Astrocyte (in vitro differentiated cells and primary cell): ENCODE measurements at regions not wholly inside any gene's neighbourhood (a gene's known extent, or its start where the extent isn't known, plus 50 kb on each side); places are given as distances from the start of the nearest gene placed in this dataset.

Experiments used
- DNase-seq: peaks from one replicate; pipeline ENCODE4 v3.0.0-alpha.2; 2010; ENCODE audit warnings: low read depth
- FAIRE-seq: peaks from 2 replicates; lab custom pipeline; 2011; peaks lifted over from hg19 to GRCh38; lab: Jason Lieb, UNC
- H2AFZ ChIP-seq: 2 replicates; pipeline ENCODE4 v1.6.0; 2012; ENCODE audit warnings: low read depth, low read length, inconsistent platforms
- H3K27ac ChIP-seq: 2 replicates; pipeline ENCODE4 v1.5.1; 2011; ENCODE audit warnings: low read depth, low read length, inconsistent platforms
- H3K27me3 ChIP-seq: 2 replicates; pipeline ENCODE4 v1.6.0; 2011; ENCODE audit warnings: low read length, inconsistent platforms; ENCODE audit not compliant: insufficient read depth
- H3K36me3 ChIP-seq: 2 replicates; pipeline ENCODE4 v1.5.1; 2011; ENCODE audit warnings: low read length, inconsistent platforms; ENCODE audit not compliant: insufficient read depth
- H3K4me1 ChIP-seq: 2 replicates; pipeline ENCODE4 v1.5.1; 2011; ENCODE audit warnings: low read length, inconsistent platforms; ENCODE audit not compliant: insufficient read depth
- H3K4me2 ChIP-seq: 2 replicates; pipeline ENCODE4 v1.6.0; 2012; ENCODE audit warnings: low read length, inconsistent platforms
- H3K4me3 ChIP-seq: 2 replicates; pipeline ENCODE4 v1.5.1; 2011; ENCODE audit warnings: low read depth, mild to moderate bottlenecking, low read length, inconsistent platforms; ENCODE audit not compliant: insufficient read depth
- H3K79me2 ChIP-seq: 2 replicates; pipeline ENCODE4 v1.6.0; 2012; ENCODE audit warnings: mild to moderate bottlenecking, low read length, inconsistent platforms; ENCODE audit not compliant: insufficient read depth
- H3K9ac ChIP-seq: 2 replicates; pipeline ENCODE4 v1.6.0; 2012; ENCODE audit warnings: mild to moderate bottlenecking, low read length, inconsistent platforms
- H3K9me3 ChIP-seq: 2 replicates; pipeline ENCODE4 v1.5.1; 2012; ENCODE audit warnings: low read depth, mild to moderate bottlenecking, low read length, inconsistent platforms; ENCODE audit not compliant: insufficient read depth
- H4K20me1 ChIP-seq: 2 replicates; pipeline ENCODE4 v1.6.0; 2012; ENCODE audit warnings: low read length, inconsistent platforms; ENCODE audit not compliant: insufficient read depth
- H3K27ac Mint-ChIP-seq: one replicate; pipeline ENCODE4 v1.8.0; 2021; ENCODE audit warnings: mild to moderate bottlenecking, mixed read lengths; ENCODE audit not compliant: unreplicated experiment
- H3K27me3 Mint-ChIP-seq: one replicate; pipeline ENCODE4 v1.8.0; 2021; ENCODE audit warnings: low read depth, mixed read lengths; ENCODE audit not compliant: unreplicated experiment
- H3K36me3 Mint-ChIP-seq: one replicate; pipeline ENCODE4 v1.8.0; 2021; ENCODE audit warnings: low read depth, mixed read lengths; ENCODE audit not compliant: unreplicated experiment
- H3K4me1 Mint-ChIP-seq: one replicate; pipeline ENCODE4 v1.8.0; 2021; ENCODE audit warnings: low read depth, mixed read lengths; ENCODE audit not compliant: unreplicated experiment
- H3K4me3 Mint-ChIP-seq: one replicate; pipeline ENCODE4 v1.8.0; 2021; ENCODE audit warnings: mild to moderate bottlenecking, moderate library complexity, mixed read lengths; ENCODE audit not compliant: unreplicated experiment
- H3K9me3 Mint-ChIP-seq: one replicate; pipeline ENCODE4 v1.8.0; 2021; ENCODE audit warnings: mild to moderate bottlenecking, mixed read lengths; ENCODE audit not compliant: unreplicated experiment
- CTCF ChIP-seq: IDR thresholded peaks from 2 replicates; pipeline ENCODE4 v1.5.1; 2011; ENCODE audit warnings: low read depth, mild to moderate bottlenecking, inconsistent platforms, low read length, moderate library complexity; ENCODE audit not compliant: insufficient read depth
- EZH2 ChIP-seq: IDR thresholded peaks from 2 replicates; pipeline ENCODE4 v1.6.1; 2012; ENCODE audit warnings: mild to moderate bottlenecking, low read length, inconsistent platforms; ENCODE audit not compliant: insufficient read depth

DNA sequence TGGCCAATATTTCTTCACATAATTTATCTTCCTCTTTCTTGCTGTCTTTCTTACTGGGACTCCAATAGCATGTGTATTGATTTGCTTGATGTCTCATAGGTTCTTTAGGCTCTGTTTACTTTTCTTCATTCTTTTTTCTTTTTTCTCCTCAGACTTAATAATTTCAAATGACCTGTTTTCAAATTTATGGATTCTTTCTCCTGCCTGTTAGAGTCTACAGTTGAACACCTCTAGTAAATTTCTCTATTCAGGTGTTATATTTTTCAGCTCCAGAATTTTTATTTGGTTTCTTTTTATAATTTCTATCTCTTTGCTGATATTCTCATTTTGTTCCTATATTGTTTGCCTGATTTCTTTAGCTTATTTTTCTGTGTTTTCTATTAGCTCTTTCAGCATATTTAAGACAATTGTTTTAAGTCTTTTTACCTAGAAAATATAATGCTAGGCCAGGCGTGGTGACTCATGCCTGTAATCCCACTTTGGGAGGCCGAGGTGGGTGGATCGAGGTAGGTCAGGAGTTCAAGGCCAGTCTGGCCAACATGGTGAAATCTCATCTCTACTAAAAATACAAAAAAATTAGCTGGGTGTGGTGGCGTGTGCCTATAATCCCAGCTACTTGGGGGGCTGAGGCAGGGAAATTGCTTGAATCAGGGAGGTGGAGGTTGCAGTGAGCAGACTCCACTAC is 61.9 kb upstream of the TNS3 start:
- Histone ChIP-seq H3K27ac (no peak overlapping the region), H3K9me3 (no peaks in the 10 kb centered on the region), H3K4me1 (peaks cover 29% of the 10 kb centered on the region), H3K4me2 (no peak overlapping the region), H3K36me3 (no peaks in the 10 kb centered on the region), H2AFZ (no peak overlapping the region), H3K79me2 (no peaks in the 10 kb centered on the region), H3K9ac (no peak overlapping the region), H3K27me3 (no peaks in the 10 kb centered on the region), H3K4me3 (no peak overlapping the region), H4K20me1 (no peaks in the 10 kb centered on the region)
- TF ChIP-seq CTCF = no peak
- no peak for TF ChIP-seq EZH2
- Mint-ChIP-seq H3K9me3 (peaks cover 9% of the 10 kb centered on the region), H3K4me3 (no peak overlapping the region), H3K4me1 (peaks cover 5% of the 10 kb centered on the region), H3K27me3 (peaks cover 7% of the 10 kb centered on the region), H3K36me3 (no peaks in the 10 kb centered on the region), H3K27ac (no peak overlapping the region)
- FAIRE-seq = peak; percentile 13
- DNase-seq = no peak

DNA sequence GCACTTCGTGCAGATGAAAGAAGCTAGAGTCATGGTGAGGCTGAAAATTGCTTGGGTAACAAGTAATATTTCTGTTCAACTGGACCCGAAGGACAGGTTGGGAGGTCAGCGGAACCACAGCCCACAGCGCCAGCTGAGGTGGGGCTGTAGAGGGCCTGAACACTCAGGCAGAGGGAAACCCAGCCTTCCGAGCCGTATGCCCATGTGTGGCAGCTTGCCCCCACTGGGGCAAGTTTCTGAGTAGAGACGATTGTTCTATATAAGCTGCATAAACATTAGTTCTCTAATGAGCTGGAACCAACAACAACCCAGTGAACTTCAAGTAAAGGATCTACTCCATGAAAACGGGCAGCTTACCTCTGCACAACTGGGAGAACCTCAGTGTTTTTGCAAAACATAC is 58.4 kb upstream of the TNS3 start:
- Mint-ChIP-seq H3K4me1 (peaks cover 10% of the 10 kb centered on the region), H3K9me3 (peaks cover 9% of the 10 kb centered on the region), H3K4me3 (no peak overlapping the region), H3K27me3 (peaks cover 9% of the 10 kb centered on the region), H3K27ac (no peak overlapping the region), H3K36me3 (no peaks in the 10 kb centered on the region)
- H3K27ac ChIP-seq = peak overlapping the region; percentile 57
- peak overlapping the region; percentile 46 for H3K9ac ChIP-seq
- H3K9me3 ChIP-seq = no peaks in the 10 kb centered on the region
- H3K79me2 ChIP-seq = no peaks in the 10 kb centered on the region
- H3K4me1 ChIP-seq = peaks cover 49% of the 10 kb centered on the region
- TF ChIP-seq EZH2 (no peak), CTCF (no peak)
- no peak for DNase-seq
- no peaks in the 10 kb centered on the region for H4K20me1 ChIP-seq
- H3K36me3 ChIP-seq = no peaks in the 10 kb centered on the region
- no peak for FAIRE-seq
- H3K4me3 ChIP-seq = no peak overlapping the region
- H2AFZ ChIP-seq = no peak overlapping the region
- peak overlapping the region; percentile 30 for H3K4me2 ChIP-seq
- H3K27me3 ChIP-seq = no peaks in the 10 kb centered on the region

GRCh38 chr7:47639495-47640110 is 57.7 kb upstream of the TNS3 start:
- TF ChIP-seq CTCF = no peak
- TF ChIP-seq EZH2 = no peak
- Histone ChIP-seq H3K36me3 (no peaks in the 10 kb centered on the region), H3K27me3 (no peaks in the 10 kb centered on the region), H3K9ac (no peak overlapping the region), H3K4me1 (peaks cover 54% of the 10 kb centered on the region), H3K9me3 (no peaks in the 10 kb centered on the region), H3K79me2 (no peaks in the 10 kb centered on the region), H3K27ac (peak overlapping the region; percentile 57), H3K4me3 (no peak overlapping the region), H4K20me1 (no peaks in the 10 kb centered on the region), H3K4me2 (no peak overlapping the region), H2AFZ (no peak overlapping the region)
- DNase-seq = no peak
- Mint-ChIP-seq H3K36me3 (no peaks in the 10 kb centered on the region), H3K4me1 (peaks cover 14% of the 10 kb centered on the region), H3K9me3 (peaks cover 4% of the 10 kb centered on the region), H3K4me3 (no peak overlapping the region), H3K27ac (no peak overlapping the region), H3K27me3 (peaks cover 9% of the 10 kb centered on the region)
- no peak for FAIRE-seq
